HUDEP-2 (cell line): ENCODE measurements at regions not wholly inside any gene's neighbourhood (a gene's known extent, or its start where the extent isn't known, plus 50 kb on each side); places are given as distances from the start of the nearest gene placed in this dataset.

Experiments
- DNase-seq, 76 experiments: peaks; one replicate each; lab custom pipeline; 2025; ENCODE audit not compliant: unreplicated experiment in 76 of 76; lab: John Stamatoyannopoulos, UW

DNA sequence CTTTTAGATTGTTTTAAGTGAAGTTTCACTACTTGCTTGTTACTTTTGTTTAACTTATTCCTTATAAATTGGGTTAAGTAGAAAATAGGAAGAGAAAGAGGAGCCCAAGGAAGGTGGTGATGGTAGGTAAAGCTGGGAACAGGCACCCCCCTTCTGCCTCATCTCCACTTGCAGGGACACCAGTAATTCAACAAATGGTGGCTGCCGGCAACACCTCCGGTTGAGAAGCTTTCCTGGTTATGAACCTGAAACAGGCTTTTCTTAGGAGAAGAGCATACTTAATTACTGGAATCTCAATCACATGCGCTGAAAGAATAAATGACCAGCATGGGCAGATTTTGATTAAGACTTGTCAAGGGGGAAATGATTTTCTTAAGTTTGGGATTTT lies 158.9 kb upstream of the ZNF217 start:
- DNase-seq = no peak

DNA sequence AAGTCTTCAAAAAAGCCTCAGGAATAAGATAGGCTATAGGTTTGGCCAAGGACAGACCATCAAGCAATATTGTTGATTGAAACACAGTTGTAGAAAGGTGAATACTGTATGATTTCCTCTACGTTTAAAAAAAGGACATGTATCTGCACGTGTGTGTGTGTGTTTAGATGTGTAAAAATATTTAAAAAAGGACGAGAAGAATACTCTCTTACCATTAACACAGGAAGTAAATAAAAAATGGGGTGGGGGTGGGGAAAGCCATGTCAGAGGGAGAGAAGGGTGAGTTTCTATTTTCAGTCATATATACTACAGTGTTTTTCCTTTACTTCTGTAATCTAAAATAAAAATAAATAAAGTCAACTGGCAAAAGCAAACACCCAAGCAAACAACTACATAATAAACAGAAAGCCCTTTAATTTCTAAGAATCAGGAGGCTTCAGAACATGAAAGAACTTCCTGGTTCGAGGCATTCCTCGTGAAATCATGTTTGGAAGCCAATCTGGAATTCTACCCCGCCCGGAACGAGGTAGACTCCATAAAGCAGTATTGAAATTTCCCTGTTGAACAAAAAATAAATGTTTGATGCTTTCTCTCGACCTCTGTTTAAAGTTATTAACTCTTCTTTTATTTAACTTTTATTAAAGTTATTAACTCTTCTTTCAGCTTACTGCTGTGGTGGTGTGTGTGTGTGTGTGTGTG lies 158.1 kb upstream of the ZNF217 start:
- no peak for DNase-seq

- peak in 54 of 76 experiments; percentile 9 to 72 (median 36) for DNase-seq
Observed at GRCh38 chr20:53750827-53751619, 157.4 kb upstream of the ZNF217 start.

DNA sequence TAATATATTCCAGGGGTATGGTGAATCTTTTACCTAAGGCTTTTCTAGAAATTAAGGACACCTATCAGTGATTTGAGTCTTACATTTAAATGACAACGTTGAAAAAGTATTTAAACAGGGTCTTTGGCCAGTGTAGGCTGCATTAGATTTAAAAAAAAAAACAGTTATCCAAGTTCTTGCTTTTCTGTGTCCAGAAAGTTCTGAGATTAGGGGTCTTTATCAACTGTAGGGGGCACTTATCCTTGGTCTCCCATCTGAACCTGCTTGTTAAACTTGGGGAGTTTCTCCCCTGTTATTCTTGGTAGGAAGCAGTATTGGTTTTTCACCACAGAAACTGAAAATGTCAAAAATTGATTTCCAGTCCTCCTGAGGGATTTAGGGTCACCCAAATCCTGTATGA lies 155.9 kb upstream of the ZNF217 start:
- no peak for DNase-seq

GRCh38 chr20:53748821-53749421 lies 155.3 kb upstream of the ZNF217 start:
- DNase-seq = no peak

DNA sequence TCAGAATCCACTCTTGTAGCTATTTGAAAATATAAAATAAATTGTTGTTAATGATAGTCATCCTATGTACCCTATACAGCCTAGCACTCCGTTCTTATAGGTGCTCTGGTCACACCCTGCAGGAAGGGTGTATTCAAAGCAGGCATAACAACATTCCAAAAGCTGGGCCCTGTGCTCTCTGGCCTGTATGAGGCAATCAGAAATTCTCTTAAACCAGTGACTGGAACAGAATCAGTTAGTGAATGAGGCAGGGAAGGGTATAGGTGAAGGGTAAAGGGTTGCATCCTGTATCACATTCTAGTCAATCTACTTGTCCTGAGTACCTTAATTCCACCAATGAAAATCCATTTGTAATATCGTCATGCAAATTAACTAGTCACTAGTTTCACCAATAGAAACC lies 154.5 kb upstream of the ZNF217 start:
- DNase-seq = no peak

DNA sequence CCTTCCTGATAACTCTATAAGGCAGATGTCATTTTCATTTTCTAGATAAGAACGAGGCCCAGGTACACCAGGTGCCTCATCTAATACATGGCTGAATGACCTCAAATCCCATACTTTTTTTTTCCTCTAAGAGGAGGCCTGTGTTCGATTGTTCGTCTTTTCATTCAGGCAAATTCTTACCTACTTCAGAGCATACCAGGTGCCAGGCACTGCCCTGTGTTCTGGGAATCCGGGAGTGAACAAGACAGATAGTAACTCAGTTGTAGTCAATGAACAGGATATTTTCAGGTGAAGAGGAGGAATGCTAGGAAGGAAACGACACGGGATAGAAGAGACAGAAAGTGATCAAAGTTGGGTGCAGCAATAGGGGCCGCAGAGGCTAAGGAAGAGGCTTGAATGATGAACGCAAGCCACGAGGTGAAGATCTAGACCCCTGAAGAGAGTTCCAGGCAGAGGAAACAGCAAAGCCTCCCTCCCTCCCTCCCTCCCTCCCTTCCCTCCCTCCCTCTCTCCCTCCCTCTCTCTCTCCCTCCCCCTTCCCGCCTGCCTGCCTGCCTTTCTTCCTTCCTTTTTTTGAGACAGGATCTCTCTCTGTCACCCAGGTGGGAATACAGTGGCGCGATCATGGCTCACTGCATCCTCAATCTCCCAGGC lies 150.1 kb upstream of the ZNF217 start:
- DNase-seq = no peak

- no peak for DNase-seq
Observed at GRCh38 chr20:53742685-53743081, 149.0 kb upstream of the ZNF217 start.

GRCh38 chr20:53741726-53742028 lies 148.0 kb upstream of the ZNF217 start:
- no peak for DNase-seq

DNA sequence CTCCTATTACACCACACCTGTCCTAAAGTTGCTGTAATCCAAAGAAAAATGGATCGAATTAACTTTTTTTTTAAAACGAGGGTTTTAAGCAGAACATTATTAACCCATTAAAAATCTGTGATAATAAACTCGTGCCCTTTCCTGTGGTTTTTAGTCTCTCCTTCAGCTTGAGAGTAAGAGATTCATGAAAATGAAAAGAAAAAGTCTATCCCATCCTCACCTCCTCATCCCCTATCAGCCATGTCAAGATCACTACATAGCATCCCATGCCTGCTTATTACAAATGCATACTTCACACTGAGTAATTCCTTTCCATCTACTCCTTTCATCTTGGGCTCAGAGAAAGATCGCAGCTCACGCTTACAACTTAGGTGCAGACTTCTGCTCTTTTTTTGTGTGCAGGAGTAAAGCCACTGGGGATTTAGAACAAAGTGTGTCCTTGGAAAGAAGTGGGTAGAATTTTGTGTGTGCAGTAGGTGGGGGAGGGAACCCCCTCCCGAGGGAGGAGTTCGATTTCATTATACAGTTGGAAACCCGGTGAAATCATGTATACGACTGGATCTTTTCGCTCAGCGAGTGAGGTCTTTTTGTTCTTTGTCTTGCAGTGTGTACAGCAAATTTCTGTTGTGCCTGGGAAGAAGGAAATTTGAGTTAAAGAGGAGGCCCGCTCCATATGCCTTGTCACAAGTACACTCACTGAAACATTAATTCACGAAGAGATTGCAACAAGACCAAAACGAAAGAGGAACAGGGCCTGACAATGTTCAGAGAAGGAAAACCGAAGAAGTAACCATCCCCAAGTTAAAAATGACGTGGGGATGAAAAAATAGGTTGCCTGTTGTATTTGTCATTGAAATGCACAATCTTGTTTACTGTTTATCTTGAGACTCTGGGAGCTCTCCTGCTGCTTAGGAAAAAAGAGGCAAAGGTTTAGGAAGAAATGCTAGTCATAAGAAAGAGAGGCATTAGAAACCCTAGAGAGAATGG lies 146.5 kb upstream of the ZNF217 start:
- no peak for DNase-seq

GRCh38 chr20:53738945-53739798 lies 145.5 kb upstream of the ZNF217 start:
- peak in 10 of 76 experiments; percentile 0 to 41 (median 18) for DNase-seq

DNA sequence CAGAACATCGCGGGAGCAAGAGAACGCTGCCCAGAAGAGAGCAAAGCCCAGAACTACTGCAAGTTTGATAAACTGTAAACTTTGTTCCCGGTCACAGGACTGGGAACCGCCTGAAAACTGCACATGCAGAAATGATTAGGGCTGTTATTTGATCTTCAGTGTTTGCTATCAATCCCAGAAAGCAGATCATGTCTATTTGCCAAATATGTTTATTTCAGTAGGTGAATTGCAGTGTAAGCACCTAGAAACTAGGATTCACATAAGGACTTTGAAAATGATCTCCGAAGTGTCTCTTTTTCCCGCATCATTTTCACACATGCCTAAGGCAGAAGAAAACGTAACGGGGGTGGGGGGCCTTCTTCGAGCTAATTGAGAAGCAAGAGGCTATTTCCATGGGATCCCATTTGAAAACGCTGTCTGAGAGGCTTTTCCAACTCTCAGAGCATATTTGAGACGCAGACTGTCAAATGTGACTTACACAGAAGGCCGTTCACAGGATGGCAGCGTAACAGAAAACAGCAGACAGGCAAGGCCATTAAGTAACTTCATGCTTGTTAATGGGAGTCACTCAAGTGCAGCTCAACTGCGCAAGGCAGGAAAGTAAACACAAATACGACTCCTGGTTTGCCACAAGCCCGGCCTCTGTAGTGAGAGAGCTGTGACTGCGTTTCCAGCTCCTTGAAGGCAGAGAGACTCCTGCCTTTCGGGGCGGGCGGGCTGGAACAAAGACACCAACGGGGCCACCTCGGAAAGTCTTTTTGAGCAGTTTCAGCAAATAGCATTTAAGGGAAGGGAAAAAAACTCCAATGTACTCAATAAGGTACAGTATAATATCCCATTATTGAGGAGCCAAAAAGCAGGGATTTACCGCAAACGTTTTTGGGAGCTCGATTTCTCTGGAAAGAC lies 144.7 kb upstream of the ZNF217 start:
- DNase-seq = peak in 1 of 76 experiments; percentile 2

DNA sequence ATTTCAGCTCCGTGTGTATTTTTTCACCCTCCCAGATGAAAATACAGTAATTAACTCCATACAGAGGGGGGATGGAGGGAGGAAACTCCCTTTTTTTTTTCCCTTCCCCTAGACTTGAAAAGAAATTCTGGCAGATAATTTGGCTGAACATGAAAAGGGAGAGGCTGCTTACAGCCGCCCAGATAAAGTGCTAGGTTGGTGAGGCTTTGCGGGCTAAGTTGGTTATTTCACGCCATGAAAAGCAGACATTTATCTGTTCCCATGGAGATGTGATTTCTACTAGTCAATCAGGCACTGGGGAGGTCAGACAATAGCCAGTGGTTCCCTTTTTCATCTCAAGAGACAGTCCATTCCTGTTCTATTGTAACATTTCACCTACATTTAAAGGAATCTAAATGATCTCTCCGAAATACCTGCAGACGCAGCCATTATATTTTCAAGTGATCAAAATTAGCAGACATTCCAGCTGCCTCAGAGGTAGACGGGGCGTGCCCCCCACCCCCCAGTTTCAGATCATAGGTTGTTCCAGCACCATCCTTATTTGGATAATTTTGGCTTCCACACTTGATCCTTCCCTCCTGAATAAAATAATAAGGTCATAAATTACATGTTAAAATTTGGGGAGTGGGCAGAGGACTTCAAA lies 143.9 kb upstream of the ZNF217 start:
- peak in 23 of 76 experiments; percentile 3 to 47 (median 14) for DNase-seq

DNA sequence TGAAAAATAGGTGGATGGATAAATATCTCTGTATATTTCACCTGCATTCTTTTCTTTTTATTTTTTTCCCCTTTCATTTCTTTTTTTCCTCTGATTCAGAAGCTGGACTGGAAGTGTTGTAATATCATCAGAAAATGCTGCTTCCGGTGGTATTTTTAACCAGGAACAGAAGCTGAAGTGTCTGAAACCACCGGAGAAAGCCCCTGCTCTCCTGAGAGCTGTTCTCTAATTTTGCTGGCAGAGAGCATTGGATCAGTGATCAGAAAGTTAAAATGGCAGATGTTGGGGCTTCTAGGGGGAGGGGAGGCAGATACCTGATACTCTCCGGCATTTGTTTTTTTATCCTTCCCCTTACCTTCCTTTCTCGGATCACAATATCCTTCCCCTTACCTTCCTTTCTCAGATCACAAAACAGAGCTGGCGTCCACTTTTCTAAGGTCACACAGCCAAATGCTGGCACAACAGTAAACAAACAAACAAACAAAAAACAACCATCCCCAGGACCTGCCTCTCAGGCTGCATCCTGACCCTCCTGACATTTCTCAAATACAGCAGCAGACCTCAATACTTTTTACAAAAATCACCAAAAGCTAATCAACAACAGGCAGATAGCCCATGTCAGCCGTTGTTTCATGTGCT lies 143.2 kb upstream of the ZNF217 start:
- no peak for DNase-seq

- no peak for DNase-seq
Observed at GRCh38 chr20:53736122-53736756, 142.6 kb upstream of the ZNF217 start.

DNA sequence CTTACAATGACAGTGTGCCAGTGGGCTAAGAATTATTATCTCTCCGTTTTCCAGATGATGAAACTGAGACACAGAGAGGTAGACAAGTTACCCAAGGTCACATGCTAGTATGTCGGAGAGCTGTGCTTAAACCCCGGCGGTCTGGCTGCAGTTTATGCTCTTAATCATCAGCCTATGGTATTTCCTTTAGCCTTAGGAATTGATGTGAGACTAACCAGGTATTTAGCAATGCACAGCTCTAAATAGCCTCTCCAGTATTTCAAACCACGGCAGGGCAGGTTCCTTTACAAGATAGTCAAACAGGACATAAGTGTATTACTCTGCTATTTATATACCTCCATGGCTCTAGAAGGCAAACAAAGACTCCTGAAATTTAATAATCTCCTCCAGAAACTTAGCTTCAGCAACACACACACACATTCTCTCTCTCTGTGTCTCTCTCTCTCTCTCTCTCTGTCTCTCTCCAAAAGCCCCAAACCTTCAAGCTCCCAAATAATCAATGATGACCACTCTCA lies 142.0 kb upstream of the ZNF217 start:
- DNase-seq = no peak
